AG10803 (cell line): ENCODE measurements at regions not wholly inside any gene's neighbourhood (a gene's known extent, or its start where the extent isn't known, plus 50 kb on each side); places are given as distances from the start of the nearest gene placed in this dataset.

Source experiments
- DNase-seq: peaks from one replicate; pipeline ENCODE4 v3.0.0; 2010; ENCODE audit warnings: low read depth
- H3K4me3 ChIP-seq: 2 replicates; pipeline ENCODE4 v1.5.1; 2011; ENCODE audit warnings: mild to moderate bottlenecking, low read length, control low read depth
- TF ChIP-seq, protein P1 (sequence below): conservative IDR thresholded peaks from 2 replicates; pipeline ENCODE4 v1.5.1; 2011; ENCODE audit warnings: mild to moderate bottlenecking, low read length, control low read depth, inconsistent platforms

DNA sequence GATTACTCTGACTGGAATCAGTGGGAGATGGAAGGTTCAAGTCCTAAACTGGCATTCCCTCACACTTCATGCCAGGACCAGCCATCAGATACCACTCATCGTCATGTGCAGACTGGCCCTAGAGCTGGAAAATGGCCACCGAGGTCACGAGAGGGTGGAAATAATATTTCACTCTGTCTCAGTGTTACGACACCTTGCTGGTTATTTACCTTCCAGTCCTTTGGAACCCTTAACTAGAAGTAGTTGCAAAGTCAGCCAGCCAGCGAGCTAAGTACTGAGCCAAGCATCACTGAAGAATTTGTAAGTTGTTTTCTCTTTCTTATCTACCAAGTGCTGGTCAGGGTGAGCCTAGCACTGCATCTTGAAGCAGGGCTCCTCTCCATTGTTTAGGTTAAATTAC, 309.9 kb upstream of the RASGRP1 start:
- DNase-seq, result peak; percentile 35
- TF ChIP-seq, protein P1, sequence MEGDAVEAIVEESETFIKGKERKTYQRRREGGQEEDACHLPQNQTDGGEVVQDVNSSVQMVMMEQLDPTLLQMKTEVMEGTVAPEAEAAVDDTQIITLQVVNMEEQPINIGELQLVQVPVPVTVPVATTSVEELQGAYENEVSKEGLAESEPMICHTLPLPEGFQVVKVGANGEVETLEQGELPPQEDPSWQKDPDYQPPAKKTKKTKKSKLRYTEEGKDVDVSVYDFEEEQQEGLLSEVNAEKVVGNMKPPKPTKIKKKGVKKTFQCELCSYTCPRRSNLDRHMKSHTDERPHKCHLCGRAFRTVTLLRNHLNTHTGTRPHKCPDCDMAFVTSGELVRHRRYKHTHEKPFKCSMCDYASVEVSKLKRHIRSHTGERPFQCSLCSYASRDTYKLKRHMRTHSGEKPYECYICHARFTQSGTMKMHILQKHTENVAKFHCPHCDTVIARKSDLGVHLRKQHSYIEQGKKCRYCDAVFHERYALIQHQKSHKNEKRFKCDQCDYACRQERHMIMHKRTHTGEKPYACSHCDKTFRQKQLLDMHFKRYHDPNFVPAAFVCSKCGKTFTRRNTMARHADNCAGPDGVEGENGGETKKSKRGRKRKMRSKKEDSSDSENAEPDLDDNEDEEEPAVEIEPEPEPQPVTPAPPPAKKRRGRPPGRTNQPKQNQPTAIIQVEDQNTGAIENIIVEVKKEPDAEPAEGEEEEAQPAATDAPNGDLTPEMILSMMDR, result no peak
- no peak overlapping the region for H3K4me3 ChIP-seq

DNA sequence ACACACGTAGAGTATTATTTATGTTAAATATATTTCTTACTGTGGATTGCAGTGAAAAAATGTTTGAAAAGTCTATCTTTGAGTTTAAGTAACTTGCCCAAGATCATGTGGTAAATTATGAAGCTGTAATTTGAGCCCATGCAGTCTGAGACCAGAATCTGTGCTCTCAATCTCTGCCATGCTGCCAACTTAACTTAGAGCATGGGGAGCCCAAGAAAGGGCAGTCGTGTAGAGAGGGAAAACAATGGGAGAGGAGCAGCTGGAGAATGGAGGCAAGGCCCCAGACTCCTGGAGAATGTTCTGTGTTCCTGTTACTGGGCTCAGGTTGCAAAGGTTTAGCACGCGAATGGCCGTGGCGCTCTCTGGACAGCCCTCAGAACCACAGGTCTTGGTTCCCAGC, 311.6 kb upstream of the RASGRP1 start:
- no peak for DNase-seq

DNA sequence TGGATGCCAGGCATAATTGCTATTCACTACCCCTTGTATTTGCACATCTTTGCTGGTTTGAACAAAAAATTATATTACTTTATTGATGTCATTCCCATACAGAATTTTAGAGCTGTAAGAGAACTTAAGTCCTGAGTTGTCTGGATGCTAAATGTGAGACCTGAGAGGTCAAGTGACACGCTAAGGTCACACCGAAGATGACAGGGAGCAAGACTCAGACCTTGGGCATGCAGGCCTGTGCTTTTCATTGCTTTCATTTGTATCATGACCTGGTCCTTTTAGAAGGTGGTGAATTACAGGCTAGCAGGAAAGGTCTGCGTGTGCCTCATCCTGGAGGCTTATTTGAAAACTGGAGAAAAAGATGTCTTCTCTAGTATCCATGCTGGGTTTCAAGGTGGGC, 312.0 kb upstream of the RASGRP1 start:
- TF ChIP-seq, protein P1, result no peak
- H3K4me3 ChIP-seq, result no peak overlapping the region
- DNase-seq, result no peak

More for the DNA sequence above, 311.6 kb upstream of the RASGRP1 start:
- TF ChIP-seq, protein P1, result no peak
- no peak overlapping the region for H3K4me3 ChIP-seq

DNA sequence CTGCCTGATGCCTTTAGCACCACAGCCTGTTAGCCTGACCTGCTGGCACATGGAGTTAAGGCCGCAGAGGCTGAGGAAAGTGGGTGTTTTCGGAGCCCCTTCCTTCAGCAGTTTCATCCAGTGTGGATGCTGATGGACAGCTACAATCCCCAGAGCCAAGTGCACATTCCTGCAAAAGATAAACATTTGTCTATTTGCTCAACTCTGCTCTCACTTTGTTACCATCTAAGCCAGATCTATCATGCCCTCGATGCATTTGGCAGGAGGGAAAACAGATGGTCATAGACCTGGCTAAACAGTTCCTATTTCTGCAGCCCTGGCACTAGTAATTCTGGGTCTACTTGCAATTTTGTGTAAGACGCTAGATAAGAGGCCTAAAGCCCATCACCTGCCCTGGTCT, 312.9 kb upstream of the RASGRP1 start:
- DNase-seq, result no peak
- no peak overlapping the region for H3K4me3 ChIP-seq
- TF ChIP-seq, protein P1, result no peak

DNA sequence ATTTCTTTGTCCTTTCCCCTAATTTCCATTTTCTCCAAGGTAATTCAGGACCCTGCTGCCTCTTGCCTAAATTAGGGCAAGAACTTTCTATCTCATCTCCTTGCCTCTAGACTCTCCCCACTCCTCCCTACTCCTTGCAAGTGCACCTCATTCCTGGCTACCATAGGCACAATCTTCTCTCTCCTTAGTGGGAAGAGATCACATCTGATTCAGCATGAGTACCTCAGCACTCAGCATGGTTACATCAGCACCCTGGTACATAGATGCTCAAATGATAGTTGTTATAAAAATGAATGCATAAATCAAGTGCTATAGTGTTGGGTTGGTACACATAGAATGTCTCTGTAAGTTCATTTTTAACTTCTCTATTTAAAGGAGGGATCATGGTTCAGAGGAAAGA, 313.4 kb upstream of the RASGRP1 start:
- no peak overlapping the region for H3K4me3 ChIP-seq
- TF ChIP-seq, protein P1, result no peak
- DNase-seq, result no peak

DNA sequence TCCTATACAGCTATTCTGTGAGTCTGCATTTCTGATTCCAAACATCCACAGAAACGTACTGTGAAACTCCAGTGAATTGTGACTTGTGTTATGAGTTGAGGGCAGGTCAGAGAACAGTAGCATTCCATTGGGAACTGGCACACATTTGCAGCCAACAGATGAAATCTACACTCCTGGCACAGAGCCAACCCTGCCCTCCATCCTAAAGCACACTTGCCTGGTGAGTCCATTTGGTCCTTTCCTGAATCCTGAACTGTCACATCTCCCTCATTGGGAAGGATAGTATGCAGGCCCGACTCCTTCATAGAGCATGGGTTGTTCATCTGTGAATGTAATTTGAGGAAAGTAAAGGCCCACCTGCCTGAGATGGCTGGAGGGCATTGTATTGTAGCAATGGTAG, 314.3 kb upstream of the RASGRP1 start:
- TF ChIP-seq, protein P1, result no peak
- no peak for DNase-seq
- H3K4me3 ChIP-seq, result no peak overlapping the region

DNA sequence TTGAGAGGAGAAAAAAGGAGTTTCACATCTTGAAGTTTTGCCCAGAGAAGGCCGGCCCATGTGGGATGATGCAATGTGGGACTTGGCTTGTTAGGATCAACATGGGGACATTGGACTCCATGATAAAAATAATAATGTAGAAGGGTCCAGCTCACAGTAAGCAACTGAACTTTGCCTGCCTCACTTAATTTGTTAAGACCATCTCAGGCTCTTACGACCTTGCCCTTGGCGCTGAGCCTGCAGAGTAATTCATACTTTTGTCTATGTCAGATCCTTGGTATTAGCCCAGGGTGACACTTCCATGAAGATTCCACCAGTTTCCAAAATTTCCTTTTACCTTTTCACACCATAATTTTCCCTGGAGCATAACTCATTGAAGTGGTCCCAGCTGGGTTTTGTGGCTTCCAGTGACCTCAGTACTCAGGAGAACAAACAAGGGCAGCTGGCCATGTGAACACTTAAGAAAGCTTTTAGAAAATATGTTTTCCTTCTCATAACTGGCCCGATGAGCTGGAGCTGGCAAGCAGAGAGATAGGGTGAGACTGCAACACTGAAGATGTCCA, 315.4 kb upstream of the RASGRP1 start:
- peak; percentile 98 for DNase-seq

More for the DNA sequence above, 315.4 kb upstream of the RASGRP1 start:
- TF ChIP-seq, protein P1, result no peak
- no peak overlapping the region for H3K4me3 ChIP-seq
